Common myeloid progenitor, CD34-positive (primary cell): ENCODE measurements at regions not wholly inside any gene's neighbourhood (a gene's known extent, or its start where the extent isn't known, plus 50 kb on each side); places are given as distances from the start of the nearest gene placed in this dataset.

Source experiments
- CTCF ChIA-PET: fragments of 350-600 bp; sonication (Branson Sonifier 250); formaldehyde crosslinking; loops from one replicate; lab custom pipeline; 2021; ENCODE audit warnings: antibody characterized with exemption; lab: Charles Lee
- POLR2A ChIA-PET: fragments of 350-600 bp; sonication (Branson Sonifier 250); formaldehyde crosslinking; loops from one replicate; lab custom pipeline; 2021; ENCODE audit warnings: antibody characterized with exemption; lab: Charles Lee
- DNase-seq, 3 donors: peaks; one replicate each; pipeline versions ENCODE4 v3.0.0 to v3.0.0-alpha.2; 2013
- H3K27ac ChIP-seq, 2 experiments: 1 replicate in 1 of 2; 2 replicates in 1 of 2; pipeline ENCODE4 v1.7.0; 2013; ENCODE audit warnings: inconsistent platforms in 2 of 2, low read length in 2 of 2, mild to moderate bottlenecking in 2 of 2, low read depth in 1 of 2, moderate library complexity in 1 of 2; ENCODE audit not compliant: severe bottlenecking in 2 of 2, insufficient read depth in 1 of 2, poor library complexity in 1 of 2
- H3K27me3 ChIP-seq, 5 experiments: replicated peaks in 2 of 5; 1 replicate in 3 of 5; 2 replicates in 2 of 5; pipeline versions ENCODE4 v1.6.1 to v1.7.0; 2013; ENCODE audit warnings: low read length in 4 of 5, mild to moderate bottlenecking in 2 of 5, moderate library complexity in 2 of 5, inconsistent platforms in 1 of 5; ENCODE audit not compliant: insufficient read depth in 5 of 5, control insufficient read depth in 4 of 5
- H3K36me3 ChIP-seq, 4 experiments: 1 replicate in 2 of 4; 2 replicates in 2 of 4; pipeline versions ENCODE4 v1.6.1 to v1.7.0; 2013; ENCODE audit warnings: low read length in 3 of 4, control low read depth in 1 of 4, mild to moderate bottlenecking in 1 of 4; ENCODE audit not compliant: control insufficient read depth in 4 of 4, insufficient read depth in 4 of 4
- H3K4me1 ChIP-seq, 4 experiments: 1 replicate in 3 of 4; 2 replicates in 1 of 4; pipeline versions ENCODE4 v1.6.1 to v1.7.1; 2013; ENCODE audit warnings: low read length in 3 of 4, mild to moderate bottlenecking in 3 of 4, control low read depth in 1 of 4, inconsistent platforms in 1 of 4, moderate library complexity in 1 of 4; ENCODE audit not compliant: control insufficient read depth in 4 of 4, insufficient read depth in 4 of 4; ENCODE audit errors: control extremely low read depth in 1 of 4
- H3K4me3 ChIP-seq, 7 experiments: 1 replicate in 4 of 7; 2 replicates in 3 of 7; pipeline versions ENCODE4 v1.5.1 to v1.7.0; 2013; ENCODE audit warnings: mild to moderate bottlenecking in 7 of 7, low read length in 6 of 7, moderate library complexity in 6 of 7, inconsistent platforms in 2 of 7, low read depth in 2 of 7, control low read depth in 1 of 7; ENCODE audit not compliant: insufficient read depth in 4 of 7, control insufficient read depth in 1 of 7; ENCODE audit errors: extremely low read depth in 1 of 7
- H3K9me3 ChIP-seq, 5 experiments: 1 replicate in 4 of 5; 2 replicates in 1 of 5; pipeline versions ENCODE4 v1.6.1 to v1.7.1; 2013; ENCODE audit warnings: low read length in 4 of 5, mild to moderate bottlenecking in 2 of 5, inconsistent platforms in 1 of 5, low read depth in 1 of 5, moderate library complexity in 1 of 5; ENCODE audit not compliant: control insufficient read depth in 4 of 5, insufficient read depth in 2 of 5; ENCODE audit errors: control extremely low read depth in 1 of 5
- whole genome bisulfite sequencing: methylation state at CpG from one replicate; pipeline ENCODE4 v1.1.5; 2013; ENCODE audit not compliant: insufficient coverage; 5-methylcytosine and 5-hydroxymethylcytosine counted together

DNA sequence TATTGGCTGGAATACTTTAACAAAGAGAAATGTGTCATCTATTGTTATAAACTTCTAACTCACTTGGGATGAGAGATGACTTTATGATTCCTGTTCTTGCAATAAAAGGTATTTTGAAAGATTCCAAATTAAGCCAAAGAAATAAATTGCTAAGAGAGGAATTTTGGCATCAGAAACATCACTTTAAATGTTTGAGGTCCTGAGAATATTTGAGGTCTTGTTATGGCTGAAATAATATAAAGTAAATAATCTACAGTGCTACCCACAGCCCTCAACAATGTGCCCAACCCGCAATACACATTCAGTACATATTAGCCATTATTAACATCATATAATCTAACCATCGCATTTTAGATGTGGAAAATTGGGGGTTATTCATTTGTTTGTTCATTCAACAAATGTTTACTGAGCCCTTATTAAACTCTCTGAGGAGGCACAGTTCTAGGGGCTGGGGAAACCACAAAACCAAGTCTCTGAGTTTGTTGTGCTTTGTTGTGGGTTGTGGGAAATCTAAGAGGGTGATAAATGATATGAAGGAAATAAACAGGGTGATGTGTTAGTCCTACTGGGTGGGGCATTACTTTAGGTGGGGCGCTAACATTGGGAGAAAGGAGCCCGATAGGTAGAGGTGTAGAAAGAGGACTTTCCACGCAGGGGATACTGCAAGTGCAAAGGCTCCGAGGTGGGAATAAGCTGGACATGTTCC lies 135.2 kb upstream of the CLINT1 start:
- ChIA-PET POLR2A (no interaction called here), CTCF (interaction anchor here (0.6 to 4.1 kb wide), 12 partner anchors 13 to 235 kb away, joined by 3 to 22 read pairs (median 3); no protein-coding TSS in a partner anchor)
- Histone ChIP-seq H3K27ac (no peak overlapping the region), H3K4me1 (peaks cover 0 to 2% (median 0%) of the 10 kb centered on the region in 4 experiments), H3K9me3 (no peaks in the 10 kb centered on the region), H3K27me3 (no peaks in the 10 kb centered on the region), H3K36me3 (no peaks in the 10 kb centered on the region), H3K4me3 (no peak overlapping the region)
- 91% methylated on average over 4 of the region's 6 CpGs for WGBS
- DNase-seq: peak in 2 of 3 donors; percentile 15 to 33

DNA sequence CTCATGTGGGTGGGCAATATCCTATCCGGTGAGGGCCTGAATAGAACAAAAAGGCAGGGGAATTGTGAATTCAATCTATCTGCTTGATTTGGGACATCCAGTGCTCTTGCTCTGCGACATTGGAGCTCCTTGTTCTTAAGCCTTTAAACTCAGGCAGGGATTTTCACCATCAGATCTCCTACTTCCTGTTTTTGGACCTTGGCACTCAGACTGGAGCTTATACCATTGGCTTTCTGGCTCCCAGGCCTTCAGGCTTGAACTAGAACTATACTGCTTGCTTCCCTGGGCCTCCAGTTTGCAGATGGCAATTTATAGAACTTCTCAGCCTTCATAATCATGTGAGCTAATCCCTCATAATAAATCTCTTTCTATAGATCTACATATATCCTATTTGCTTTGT lies 134.3 kb upstream of the CLINT1 start:
- H3K27me3 ChIP-seq: no peaks in the 10 kb centered on the region
- no peaks in the 10 kb centered on the region for H3K9me3 ChIP-seq
- ChIA-PET CTCF (interaction anchor here (0.6 to 1.2 kb wide), 6 partner anchors 19 to 174 kb away, joined by 3 to 5 read pairs (median 3); no protein-coding TSS in a partner anchor), POLR2A (no interaction called here)
- H3K4me3 ChIP-seq: no peak overlapping the region
- DNase-seq: peak in 2 of 3 donors; percentile 34 to 39
- H3K4me1 ChIP-seq: peaks cover 0 to 2% (median 0%) of the 10 kb centered on the region in 4 experiments
- WGBS: 100% methylated on average over 2 of the region's 2 CpGs
- no peak overlapping the region for H3K27ac ChIP-seq
- no peaks in the 10 kb centered on the region for H3K36me3 ChIP-seq

DNA sequence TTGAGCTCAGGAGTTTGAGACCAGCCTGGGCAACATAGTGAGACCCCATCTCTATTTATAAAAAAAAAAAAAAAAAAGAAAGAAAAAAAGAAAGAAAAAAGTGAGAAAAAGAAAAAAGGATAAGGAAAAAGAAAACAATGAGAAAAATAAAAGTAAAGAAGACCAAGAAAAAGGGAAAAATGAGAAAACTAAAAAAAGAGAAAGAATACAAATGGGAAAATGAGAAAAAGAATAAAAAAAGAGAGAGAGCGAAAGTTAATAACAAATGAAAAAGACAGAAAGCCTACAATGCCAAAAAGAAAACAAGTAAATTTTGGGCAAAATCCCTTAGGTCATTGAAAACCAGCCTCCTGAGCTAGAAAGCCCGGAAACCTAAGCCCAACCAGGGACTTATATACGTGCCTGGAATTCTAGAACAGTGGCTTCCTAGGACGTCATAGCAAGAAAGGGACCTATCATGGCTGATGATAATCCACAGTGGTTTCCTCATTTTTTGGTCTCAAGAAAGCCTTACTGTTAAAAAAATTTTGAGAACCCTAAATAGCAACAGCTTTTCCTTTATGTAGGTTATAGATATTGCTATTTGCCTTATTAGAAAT lies 131.7 kb upstream of the CLINT1 start:
- CTCF ChIA-PET: interaction anchor here (0.7 kb wide), 1 partner anchor 170 kb away, joined by 3 read pairs; no protein-coding TSS in a partner anchor

DNA sequence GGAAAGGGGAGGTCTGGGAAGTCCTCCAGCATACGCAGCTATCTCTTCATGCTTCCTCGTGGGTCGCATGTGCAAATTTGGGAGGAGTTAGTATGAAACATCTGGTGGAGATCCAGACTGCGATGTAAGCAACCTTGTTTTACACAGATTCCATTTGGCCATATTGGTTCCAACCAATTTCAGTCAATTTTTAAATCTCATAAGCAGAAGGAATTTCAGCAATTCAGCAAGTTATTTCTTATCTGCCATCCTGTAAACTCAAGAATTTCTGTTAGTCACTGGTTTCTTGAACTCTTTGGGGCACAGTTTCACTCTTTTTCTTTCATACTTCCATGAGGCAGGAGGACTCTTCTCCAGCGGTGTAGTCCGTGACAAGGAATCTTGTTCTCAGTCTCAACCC lies 130.4 kb upstream of the CLINT1 start:
- POLR2A ChIA-PET: no interaction called here
- 100% methylated on average over 2 of the region's 6 CpGs for WGBS
- Histone ChIP-seq H3K4me3 (no peak overlapping the region), H3K9me3 (no peaks in the 10 kb centered on the region), H3K36me3 (no peaks in the 10 kb centered on the region), H3K4me1 (no peaks in the 10 kb centered on the region), H3K27me3 (no peaks in the 10 kb centered on the region), H3K27ac (no peak overlapping the region)
- no peak for DNase-seq
- CTCF ChIA-PET: no interaction called here

More for the DNA sequence above, 131.7 kb upstream of the CLINT1 start:
- Histone ChIP-seq H3K4me1 (peaks cover 0 to 2% (median 0%) of the 10 kb centered on the region in 4 experiments), H3K36me3 (no peaks in the 10 kb centered on the region), H3K27me3 (no peaks in the 10 kb centered on the region), H3K27ac (no peak overlapping the region), H3K9me3 (no peaks in the 10 kb centered on the region), H3K4me3 (no peak overlapping the region)
- no peak for DNase-seq
- WGBS: 100% methylated on average over 3 of the region's 4 CpGs
- POLR2A ChIA-PET: no interaction called here

DNA sequence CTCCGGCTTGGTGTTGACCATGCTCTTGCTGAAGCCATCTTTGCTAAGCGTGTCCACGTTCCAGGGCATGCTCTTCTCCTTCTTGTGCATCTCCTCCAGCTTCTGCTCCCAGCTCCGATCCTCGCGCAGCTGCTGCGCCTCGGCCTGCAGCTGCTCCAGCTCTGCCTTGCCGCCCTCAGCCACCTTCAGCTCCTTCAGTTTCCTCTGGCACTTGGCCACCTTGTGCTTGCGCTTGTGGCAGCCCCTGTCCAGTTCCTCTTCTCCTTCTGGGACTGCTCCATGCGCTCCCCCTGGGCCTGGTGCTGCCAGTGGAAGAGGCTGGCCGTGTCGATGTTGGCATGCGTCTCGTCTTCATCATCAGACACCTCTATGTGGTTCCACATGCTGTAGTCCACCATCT lies 128.3 kb upstream of the CLINT1 start:
- DNase-seq: no peak
- Histone ChIP-seq H3K27ac (no peak overlapping the region), H3K9me3 (no peaks in the 10 kb centered on the region), H3K4me3 (no peak overlapping the region), H3K4me1 (no peaks in the 10 kb centered on the region), H3K36me3 (no peaks in the 10 kb centered on the region), H3K27me3 (no peaks in the 10 kb centered on the region)
- WGBS: over 99% methylated on average over 15 of the region's 15 CpGs
- ChIA-PET POLR2A (no interaction called here), CTCF (no interaction called here)

DNA sequence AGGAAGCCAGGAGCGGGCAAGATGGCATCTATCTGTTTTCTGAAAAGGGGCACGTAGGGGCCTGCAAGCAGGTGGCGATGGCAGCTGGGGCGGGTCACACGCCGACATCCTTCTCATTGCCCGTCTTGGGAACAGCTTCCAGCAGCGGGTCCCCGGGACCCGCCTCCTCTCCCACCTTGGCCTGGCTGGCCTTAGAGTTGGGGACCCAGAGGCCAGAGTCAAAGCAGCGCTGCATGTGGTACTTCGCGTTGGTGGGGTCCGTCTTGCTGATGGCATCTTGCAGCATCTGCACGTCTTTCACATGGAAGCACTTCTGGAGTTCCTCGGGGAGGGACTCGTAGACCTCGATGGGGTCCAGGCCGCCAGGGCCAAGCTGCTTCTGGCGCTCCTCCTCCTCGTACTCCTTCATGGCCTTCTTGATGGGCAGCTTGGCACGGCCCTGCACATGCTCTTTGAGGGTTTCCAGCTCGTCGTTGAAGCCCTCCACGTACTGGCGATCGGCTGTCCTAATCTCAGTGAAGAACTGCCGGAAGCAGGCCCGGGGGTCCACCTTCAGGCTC lies 127.6 kb upstream of the CLINT1 start:
- ChIA-PET CTCF (no interaction called here), POLR2A (no interaction called here)
- Histone ChIP-seq H3K4me1 (no peaks in the 10 kb centered on the region), H3K27me3 (no peaks in the 10 kb centered on the region), H3K27ac (no peak overlapping the region), H3K4me3 (no peak overlapping the region), H3K36me3 (no peaks in the 10 kb centered on the region), H3K9me3 (no peaks in the 10 kb centered on the region)
- DNase-seq: no peak
- WGBS: 98% methylated on average over 29 of the region's 29 CpGs

DNA sequence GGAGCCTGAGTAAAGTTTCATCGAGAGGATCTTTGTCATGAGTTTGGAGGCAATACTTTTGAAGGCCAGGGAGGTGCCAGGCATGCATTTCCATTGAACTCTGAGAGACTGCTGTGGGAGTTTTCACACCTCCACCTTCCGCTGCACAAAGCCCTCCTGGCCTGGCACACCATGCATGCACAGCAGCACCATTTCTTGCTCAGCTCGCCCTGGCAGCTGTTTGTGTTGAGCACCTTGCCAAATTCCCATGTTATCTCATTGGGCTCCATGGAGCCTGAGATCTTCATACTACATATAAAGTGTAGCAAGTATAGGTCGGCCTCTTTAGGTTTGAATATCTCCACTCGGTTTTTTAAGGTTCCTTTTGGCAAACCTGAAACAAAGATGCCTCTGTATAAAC lies 125.7 kb upstream of the CLINT1 start:
- DNase-seq: no peak
- CTCF ChIA-PET: no interaction called here
- Histone ChIP-seq H3K9me3 (no peaks in the 10 kb centered on the region), H3K27me3 (no peaks in the 10 kb centered on the region), H3K4me1 (no peaks in the 10 kb centered on the region), H3K27ac (no peak overlapping the region), H3K36me3 (no peaks in the 10 kb centered on the region), H3K4me3 (no peak overlapping the region)
- 88% methylated on average over 3 of the region's 5 CpGs for WGBS
- POLR2A ChIA-PET: no interaction called here
